ENCODE measurements at regions not wholly inside any gene's neighbourhood (a gene's known extent, or its start where the extent isn't known, plus 50 kb on each side); places are given as distances from the start of the nearest gene placed in this dataset.

GRCh38 chr3:154602241-154602640 is 172.3 kb upstream of the GPR149 start:
- no peak overlapping the region for H3K4me3 Mint-ChIP-seq
- no peak overlapping the region for H3K27ac Mint-ChIP-seq
- H3K27me3 Mint-ChIP-seq, result no peaks in the 10 kb centered on the region
- ATAC-seq (no peak), DNase-seq (no peak)
- CTCF ChIA-PET, result no interaction called here
- no peaks in the 10 kb centered on the region for H3K36me3 Mint-ChIP-seq
- H3K9me3 Mint-ChIP-seq (ENCODE audit: low read depth), result no peaks in the 10 kb centered on the region
- H3K4me1 Mint-ChIP-seq, result no peaks in the 10 kb centered on the region

- Mint-ChIP-seq H3K4me3 (no peak overlapping the region), H3K27me3 (no peaks in the 10 kb centered on the region), H3K9me3 (ENCODE audit: low read depth) (no peaks in the 10 kb centered on the region), H3K36me3 (no peaks in the 10 kb centered on the region), H3K4me1 (no peaks in the 10 kb centered on the region), H3K27ac (no peak overlapping the region)
- DNase-seq, result no peak
- no peak for ATAC-seq
- CTCF ChIA-PET, result no interaction called here
These were observed 168.2 kb upstream of the GPR149 start for GRCh38 chr3:154598166-154598565.

GRCh38 chr3:154590675-154591384 is 160.8 kb upstream of the GPR149 start:
- no peak overlapping the region for H3K4me3 Mint-ChIP-seq
- no peaks in the 10 kb centered on the region for H3K36me3 Mint-ChIP-seq
- no peak overlapping the region for H3K27ac Mint-ChIP-seq
- no peaks in the 10 kb centered on the region for H3K27me3 Mint-ChIP-seq
- DNase-seq (no peak), ATAC-seq (no peak)
- no peaks in the 10 kb centered on the region for H3K4me1 Mint-ChIP-seq
- no peaks in the 10 kb centered on the region for H3K9me3 Mint-ChIP-seq (ENCODE audit: low read depth)
- CTCF ChIA-PET, result no interaction called here

GRCh38 chr3:154588831-154589230 is 158.8 kb upstream of the GPR149 start:
- ATAC-seq (no peak), DNase-seq (no peak)
- Mint-ChIP-seq H3K27me3 (no peaks in the 10 kb centered on the region), H3K4me1 (no peaks in the 10 kb centered on the region), H3K36me3 (no peaks in the 10 kb centered on the region), H3K4me3 (no peak overlapping the region), H3K27ac (no peak overlapping the region), H3K9me3 (ENCODE audit: low read depth) (no peaks in the 10 kb centered on the region)
- CTCF ChIA-PET, result no interaction called here

- no peak for DNase-seq
- H3K4me3 Mint-ChIP-seq, result no peak overlapping the region
- ATAC-seq, result no peak
- no peaks in the 10 kb centered on the region for H3K9me3 Mint-ChIP-seq (ENCODE audit: low read depth)
- no peaks in the 10 kb centered on the region for H3K36me3 Mint-ChIP-seq
- no peak overlapping the region for H3K27ac Mint-ChIP-seq
- CTCF ChIA-PET, result no interaction called here
- no peaks in the 10 kb centered on the region for H3K27me3 Mint-ChIP-seq
- no peaks in the 10 kb centered on the region for H3K4me1 Mint-ChIP-seq
These were observed 155.0 kb upstream of the GPR149 start for GRCh38 chr3:154584974-154585373.

- Mint-ChIP-seq H3K27ac (no peak overlapping the region), H3K4me1 (no peaks in the 10 kb centered on the region), H3K36me3 (no peaks in the 10 kb centered on the region), H3K27me3 (no peaks in the 10 kb centered on the region), H3K9me3 (ENCODE audit: low read depth) (no peaks in the 10 kb centered on the region), H3K4me3 (no peak overlapping the region)
- CTCF ChIA-PET, result no interaction called here
- DNase-seq (no peak), ATAC-seq (no peak)
These were observed 154.1 kb upstream of the GPR149 start for GRCh38 chr3:154584041-154584440.

GRCh38 chr3:154583086-154583634 is 153.2 kb upstream of the GPR149 start:
- DNase-seq (no peak), ATAC-seq (no peak)
- Mint-ChIP-seq H3K27ac (no peak overlapping the region), H3K4me3 (no peak overlapping the region), H3K36me3 (no peaks in the 10 kb centered on the region), H3K9me3 (ENCODE audit: low read depth) (no peaks in the 10 kb centered on the region), H3K27me3 (no peaks in the 10 kb centered on the region), H3K4me1 (no peaks in the 10 kb centered on the region)
- CTCF ChIA-PET, result no interaction called here

- no peaks in the 10 kb centered on the region for H3K4me1 Mint-ChIP-seq
- ATAC-seq, result no peak
- no peak for DNase-seq
- H3K27ac Mint-ChIP-seq, result no peak overlapping the region
- no peaks in the 10 kb centered on the region for H3K36me3 Mint-ChIP-seq
- CTCF ChIA-PET, result no interaction called here
- no peaks in the 10 kb centered on the region for H3K9me3 Mint-ChIP-seq (ENCODE audit: low read depth)
- no peak overlapping the region for H3K4me3 Mint-ChIP-seq
- H3K27me3 Mint-ChIP-seq, result no peaks in the 10 kb centered on the region
These were observed 152.5 kb upstream of the GPR149 start for GRCh38 chr3:154582501-154582900.

- no peak overlapping the region for H3K27ac Mint-ChIP-seq
- DNase-seq (no peak), ATAC-seq (no peak)
- H3K36me3 Mint-ChIP-seq, result no peaks in the 10 kb centered on the region
- no peaks in the 10 kb centered on the region for H3K27me3 Mint-ChIP-seq
- CTCF ChIA-PET, result no interaction called here
- peaks cover 5% of the 10 kb centered on the region for H3K9me3 Mint-ChIP-seq (ENCODE audit: low read depth)
- H3K4me3 Mint-ChIP-seq, result no peak overlapping the region
- H3K4me1 Mint-ChIP-seq, result no peaks in the 10 kb centered on the region
These were observed 141.7 kb upstream of the GPR149 start for GRCh38 chr3:154571553-154572226.

- Mint-ChIP-seq H3K4me1 (no peaks in the 10 kb centered on the region), H3K36me3 (no peaks in the 10 kb centered on the region), H3K27ac (no peak overlapping the region), H3K9me3 (ENCODE audit: low read depth) (peaks cover 2% of the 10 kb centered on the region), H3K27me3 (no peaks in the 10 kb centered on the region), H3K4me3 (no peak overlapping the region)
- CTCF ChIA-PET, result no interaction called here
- ATAC-seq, result no peak
- DNase-seq, result no peak
These were observed 138.1 kb upstream of the GPR149 start for GRCh38 chr3:154568064-154568463.

- ATAC-seq, result no peak
These were observed 129.6 kb upstream of the GPR149 start for GRCh38 chr3:154559623-154560022.

GRCh38 chr3:154552338-154552737 is 122.3 kb upstream of the GPR149 start:
- no peak overlapping the region for H3K27ac Mint-ChIP-seq
- H3K9me3 Mint-ChIP-seq (ENCODE audit: low read depth), result no peaks in the 10 kb centered on the region
- no peak for ATAC-seq
- no peak for DNase-seq
- no peak overlapping the region for H3K4me3 Mint-ChIP-seq
- H3K27me3 Mint-ChIP-seq, result no peaks in the 10 kb centered on the region
- H3K4me1 Mint-ChIP-seq, result no peaks in the 10 kb centered on the region
- H3K36me3 Mint-ChIP-seq, result no peaks in the 10 kb centered on the region
- CTCF ChIA-PET, result no interaction called here

More at GRCh38 chr3:154559623-154560022, 129.6 kb upstream of the GPR149 start:
- Mint-ChIP-seq H3K27ac (no peak overlapping the region), H3K4me1 (no peaks in the 10 kb centered on the region), H3K9me3 (ENCODE audit: low read depth) (peaks cover 2% of the 10 kb centered on the region), H3K4me3 (no peak overlapping the region), H3K27me3 (no peaks in the 10 kb centered on the region), H3K36me3 (no peaks in the 10 kb centered on the region)
- DNase-seq, result no peak
- CTCF ChIA-PET, result no interaction called here

GRCh38 chr3:154549391-154549790 is 119.4 kb upstream of the GPR149 start:
- no peaks in the 10 kb centered on the region for H3K9me3 Mint-ChIP-seq (ENCODE audit: low read depth)
- ATAC-seq (no peak), DNase-seq (no peak)
- H3K27me3 Mint-ChIP-seq, result no peaks in the 10 kb centered on the region
- H3K4me1 Mint-ChIP-seq, result no peaks in the 10 kb centered on the region
- CTCF ChIA-PET, result no interaction called here
- no peaks in the 10 kb centered on the region for H3K36me3 Mint-ChIP-seq
- no peak overlapping the region for H3K27ac Mint-ChIP-seq
- H3K4me3 Mint-ChIP-seq, result no peak overlapping the region

GRCh38 chr3:154548341-154548740 is 118.4 kb upstream of the GPR149 start:
- Mint-ChIP-seq H3K27me3 (no peaks in the 10 kb centered on the region), H3K9me3 (ENCODE audit: low read depth) (no peaks in the 10 kb centered on the region), H3K36me3 (no peaks in the 10 kb centered on the region), H3K4me3 (no peak overlapping the region), H3K27ac (no peak overlapping the region), H3K4me1 (no peaks in the 10 kb centered on the region)
- no peak for ATAC-seq
- CTCF ChIA-PET, result no interaction called here
- no peak for DNase-seq

Data from activated CD8-positive, alpha-beta memory T cell treated with anti-CD3 and anti-CD28 coated beads, Interleukin-2, amount 10 ng/mL, durations not matched to agents 7 days and 5 days (primary cell).